ENCODE measurements at regions not wholly inside any gene's neighbourhood (a gene's known extent, or its start where the extent isn't known, plus 50 kb on each side); places are given as distances from the start of the nearest gene placed in this dataset.

- FAIRE-seq: no peak
- TF ChIP-seq POLR2AphosphoS5 (IDR thresholded peaks at IDR 0.05; ENCODE audit: low read depth, low read length) (no peak), POLR2A (IDR thresholded peaks at IDR 0.05; ENCODE audit: low read depth, low read length) (no peak), TAF1 (IDR thresholded peaks at IDR 0.05; ENCODE audit: borderline replicate concordance, low read depth, low read length) (no peak)
- no peak for DNase-seq (ENCODE audit: insufficient read length)
These were observed 146.6 kb downstream of the RDH14 start for GRCh38 chr2:18413676-18414396.

DNA sequence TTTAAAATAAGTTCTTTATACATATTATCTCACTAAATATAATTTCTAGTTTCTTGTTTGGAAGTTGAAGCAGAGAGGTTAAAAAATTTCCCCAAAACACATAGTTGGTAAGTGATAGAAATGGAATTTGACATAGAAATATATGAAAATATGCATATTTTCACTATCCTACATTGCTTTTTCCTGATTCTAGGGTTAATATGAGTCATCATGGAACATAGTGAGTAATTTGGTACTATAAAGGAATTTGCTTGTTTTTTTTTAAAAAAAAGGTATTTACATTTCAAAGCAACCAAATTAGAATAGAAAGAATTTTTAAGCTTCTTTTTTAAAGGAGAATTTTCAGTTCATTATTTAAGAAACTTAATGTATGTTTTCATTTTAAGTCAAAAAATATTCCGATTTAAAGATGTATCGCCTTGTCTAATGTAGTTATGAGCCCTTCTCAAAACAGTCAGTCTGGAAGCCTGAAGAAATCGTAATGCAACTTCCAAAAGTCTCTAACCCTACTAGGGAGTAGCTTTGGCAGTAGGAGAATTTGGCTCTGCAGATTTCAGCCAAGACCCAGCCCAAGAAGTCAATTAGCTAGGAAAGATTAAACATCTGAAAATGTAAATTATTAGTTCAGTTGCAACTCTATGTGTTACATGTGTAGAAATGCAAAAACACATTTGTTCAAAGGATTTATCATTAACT lies 147.3 kb downstream of the RDH14 start:
- FAIRE-seq: no peak
- DNase-seq (ENCODE audit: insufficient read length): no peak
- TF ChIP-seq POLR2AphosphoS5 (IDR thresholded peaks at IDR 0.05; ENCODE audit: low read depth, low read length) (no peak), TAF1 (IDR thresholded peaks at IDR 0.05; ENCODE audit: borderline replicate concordance, low read depth, low read length) (no peak)

- TF ChIP-seq TAF1 (IDR thresholded peaks at IDR 0.05; ENCODE audit: borderline replicate concordance, low read depth, low read length): no peak
- TF ChIP-seq POLR2AphosphoS5 (IDR thresholded peaks at IDR 0.05; ENCODE audit: low read depth, low read length): no peak
- no peak for TF ChIP-seq POLR2A (IDR thresholded peaks at IDR 0.05; ENCODE audit: low read depth, low read length)
- no peak for DNase-seq (ENCODE audit: insufficient read length)
- no peak for FAIRE-seq
These were observed 148.8 kb downstream of the RDH14 start for GRCh38 chr2:18411626-18412025.

GRCh38 chr2:18410543-18410942 lies 149.9 kb downstream of the RDH14 start:
- TF ChIP-seq POLR2AphosphoS5 (IDR thresholded peaks at IDR 0.05; ENCODE audit: low read depth, low read length) (no peak), POLR2A (IDR thresholded peaks at IDR 0.05; ENCODE audit: low read depth, low read length) (no peak), TAF1 (IDR thresholded peaks at IDR 0.05; ENCODE audit: borderline replicate concordance, low read depth, low read length) (no peak)
- no peak for FAIRE-seq
- no peak for DNase-seq (ENCODE audit: insufficient read length)

DNA sequence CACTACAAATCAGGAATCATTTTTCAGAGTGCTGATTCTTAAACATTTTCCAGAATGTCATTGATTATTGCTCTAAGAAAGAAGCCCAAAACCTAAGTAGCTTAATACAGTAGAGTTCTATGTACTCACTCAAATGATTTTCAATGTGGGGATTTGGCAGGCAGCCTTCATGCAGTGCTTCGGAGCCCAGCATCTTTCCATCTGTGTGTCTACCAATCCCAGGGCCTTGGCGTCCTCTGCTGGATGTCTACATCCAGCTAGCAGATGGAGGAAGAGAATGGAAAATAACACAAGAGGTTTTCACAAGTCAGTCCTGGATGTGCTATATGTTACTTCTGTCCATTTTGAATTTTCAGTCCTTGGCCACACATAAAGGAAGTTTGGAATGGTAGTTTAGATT lies 151.8 kb downstream of the RDH14 start:
- FAIRE-seq (no peak), DNase-seq (ENCODE audit: insufficient read length) (no peak)
- TF ChIP-seq POLR2AphosphoS5 (IDR thresholded peaks at IDR 0.05; ENCODE audit: low read depth, low read length) (no peak), TAF1 (IDR thresholded peaks at IDR 0.05; ENCODE audit: borderline replicate concordance, low read depth, low read length) (no peak), POLR2A (IDR thresholded peaks at IDR 0.05; ENCODE audit: low read depth, low read length) (no peak)

DNA sequence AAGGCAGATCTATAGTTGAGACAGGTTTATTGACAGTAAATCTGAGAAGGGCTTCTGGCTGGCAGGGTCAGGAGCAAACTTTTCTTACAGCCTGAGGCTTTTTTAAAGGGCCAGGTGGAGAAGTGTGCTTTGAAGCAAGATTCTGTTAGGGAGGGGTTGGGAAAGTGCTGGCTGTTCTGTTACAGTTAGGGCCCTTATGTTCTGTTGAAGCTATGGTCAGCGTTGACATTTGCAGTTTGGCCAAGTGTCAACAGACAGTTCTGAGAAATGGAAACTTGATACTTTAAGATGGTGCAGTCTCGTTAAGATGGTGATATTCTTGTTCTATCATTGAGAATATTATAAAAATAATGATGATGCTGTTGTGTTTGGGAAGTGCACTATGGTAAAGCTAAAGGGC lies 154.2 kb downstream of the RDH14 start:
- no peak for TF ChIP-seq POLR2AphosphoS5 (IDR thresholded peaks at IDR 0.05; ENCODE audit: low read depth, low read length)
- no peak for TF ChIP-seq POLR2A (IDR thresholded peaks at IDR 0.05; ENCODE audit: low read depth, low read length)
- no peak for TF ChIP-seq TAF1 (IDR thresholded peaks at IDR 0.05; ENCODE audit: borderline replicate concordance, low read depth, low read length)
- FAIRE-seq: no peak

GRCh38 chr2:18404708-18405107 lies 155.7 kb downstream of the RDH14 start:
- no peak for DNase-seq (ENCODE audit: insufficient read length)
- TF ChIP-seq TAF1 (IDR thresholded peaks at IDR 0.05; ENCODE audit: borderline replicate concordance, low read depth, low read length): no peak
- no peak for TF ChIP-seq POLR2AphosphoS5 (IDR thresholded peaks at IDR 0.05; ENCODE audit: low read depth, low read length)
- no peak for FAIRE-seq

More for the DNA sequence above, 154.2 kb downstream of the RDH14 start:
- DNase-seq (ENCODE audit: insufficient read length): no peak

DNA sequence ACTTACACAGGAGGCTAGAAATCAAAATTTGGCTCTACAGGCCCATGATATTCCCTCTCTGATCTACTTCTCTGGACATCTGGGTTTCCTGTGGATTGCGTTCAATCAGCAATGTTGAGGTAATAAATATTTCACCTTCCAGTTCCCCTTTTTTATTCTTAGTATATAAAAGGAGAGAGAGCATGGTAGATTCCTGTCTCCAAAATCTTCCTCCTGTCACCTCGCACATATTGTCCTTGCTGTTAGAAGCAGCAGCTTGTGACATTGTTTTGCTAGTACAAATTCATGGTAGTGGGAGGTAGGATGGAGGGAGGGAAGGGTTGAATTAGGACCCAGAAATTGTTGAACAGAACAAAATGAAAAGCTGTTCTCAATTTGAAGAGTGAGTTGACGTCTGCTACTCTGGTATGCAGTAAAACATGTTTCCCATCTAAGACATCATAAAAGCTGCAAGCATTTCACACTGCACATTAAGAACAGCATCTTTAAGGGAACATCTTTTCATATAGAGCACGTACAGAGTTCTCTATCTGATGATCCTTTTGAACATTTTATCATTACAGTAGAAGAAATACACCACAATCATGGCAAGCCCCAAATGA lies 156.4 kb downstream of the RDH14 start:
- DNase-seq (ENCODE audit: insufficient read length): no peak
- TF ChIP-seq POLR2A (IDR thresholded peaks at IDR 0.05; ENCODE audit: low read depth, low read length) (no peak), POLR2AphosphoS5 (IDR thresholded peaks at IDR 0.05; ENCODE audit: low read depth, low read length) (no peak), TAF1 (IDR thresholded peaks at IDR 0.05; ENCODE audit: borderline replicate concordance, low read depth, low read length) (no peak)
- no peak for FAIRE-seq

- FAIRE-seq (no peak), DNase-seq (ENCODE audit: insufficient read length) (no peak)
- TF ChIP-seq POLR2AphosphoS5 (IDR thresholded peaks at IDR 0.05; ENCODE audit: low read depth, low read length) (no peak), TAF1 (IDR thresholded peaks at IDR 0.05; ENCODE audit: borderline replicate concordance, low read depth, low read length) (no peak), POLR2A (IDR thresholded peaks at IDR 0.05; ENCODE audit: low read depth, low read length) (no peak)
These were observed 157.6 kb downstream of the RDH14 start for GRCh38 chr2:18402831-18403230.

DNA sequence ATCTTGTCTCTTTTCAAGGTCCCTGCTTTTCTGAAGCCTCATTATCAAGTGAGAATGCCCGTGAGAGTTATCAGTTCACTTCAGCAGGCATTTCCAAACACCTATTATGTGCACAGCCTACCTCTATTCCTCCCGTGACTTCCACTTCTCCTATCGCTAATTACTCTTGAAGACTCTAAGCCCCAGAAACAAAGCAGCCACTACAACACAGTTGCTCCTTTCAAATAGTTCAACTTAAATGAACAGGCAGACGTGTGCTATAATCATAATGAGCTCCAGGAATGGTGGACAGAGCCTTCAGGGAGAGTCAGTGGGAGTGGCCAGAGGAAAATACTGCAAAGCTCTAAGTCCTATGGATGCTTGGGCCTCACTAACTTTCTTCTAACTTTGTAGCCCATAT lies 159.0 kb downstream of the RDH14 start:
- TF ChIP-seq TAF1 (IDR thresholded peaks at IDR 0.05; ENCODE audit: borderline replicate concordance, low read depth, low read length): no peak
- TF ChIP-seq POLR2A (IDR thresholded peaks at IDR 0.05; ENCODE audit: low read depth, low read length): no peak
- no peak for TF ChIP-seq POLR2AphosphoS5 (IDR thresholded peaks at IDR 0.05; ENCODE audit: low read depth, low read length)
- FAIRE-seq: no peak
- no peak for DNase-seq (ENCODE audit: insufficient read length)

GRCh38 chr2:18399601-18400000 lies 160.9 kb downstream of the RDH14 start:
- TF ChIP-seq POLR2AphosphoS5 (IDR thresholded peaks at IDR 0.05; ENCODE audit: low read depth, low read length) (no peak), POLR2A (IDR thresholded peaks at IDR 0.05; ENCODE audit: low read depth, low read length) (no peak), TAF1 (IDR thresholded peaks at IDR 0.05; ENCODE audit: borderline replicate concordance, low read depth, low read length) (no peak)
- no peak for FAIRE-seq
- no peak for DNase-seq (ENCODE audit: insufficient read length)

DNA sequence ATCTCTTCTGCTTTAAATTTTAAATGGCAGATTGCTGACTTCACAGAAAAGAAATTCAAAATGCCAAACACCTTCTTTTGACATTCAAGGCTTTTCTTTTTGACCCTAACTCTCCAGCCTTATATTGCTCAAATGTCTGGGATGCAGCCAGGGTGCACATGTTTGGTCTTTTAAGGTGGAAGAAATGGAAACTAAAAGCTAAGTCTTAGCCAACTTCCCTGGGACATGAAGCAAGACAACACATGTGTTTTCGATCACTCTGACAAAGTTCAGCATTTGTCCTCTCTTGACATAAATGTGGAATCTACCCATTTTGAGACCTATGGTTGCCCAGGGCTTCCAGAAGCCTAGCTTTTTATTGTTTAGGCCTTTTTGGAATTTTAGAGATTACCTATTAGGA lies 161.6 kb downstream of the RDH14 start:
- TF ChIP-seq TAF1 (IDR thresholded peaks at IDR 0.05; ENCODE audit: borderline replicate concordance, low read depth, low read length) (no peak), POLR2A (IDR thresholded peaks at IDR 0.05; ENCODE audit: low read depth, low read length) (no peak), POLR2AphosphoS5 (IDR thresholded peaks at IDR 0.05; ENCODE audit: low read depth, low read length) (no peak)
- FAIRE-seq (no peak), DNase-seq (ENCODE audit: insufficient read length) (no peak)
